COLO829 (cell line): ENCODE measurements at regions not wholly inside any gene's neighbourhood (a gene's known extent, or its start where the extent isn't known, plus 50 kb on each side); places are given as distances from the start of the nearest gene placed in this dataset.
"Not testable (repeated sequence)": the region's sequence is repeated elsewhere in the genome, so short reads cannot be mapped to it uniquely, and the experiment has no call there.

Source experiments
- DNase-seq: peaks from one replicate; pipeline ENCODE4 v3.0.0; 2012; ENCODE audit warnings: low spot score

- not testable (repeated sequence) for DNase-seq
These were observed 190.7 kb upstream of the VIPR2 start for GRCh38 chr7:159335181-159335926.

GRCh38 chr7:159332854-159333479 is 188.3 kb upstream of the VIPR2 start:
- DNase-seq = not testable (repeated sequence)

- no peak for DNase-seq
These were observed 186.8 kb upstream of the VIPR2 start for GRCh38 chr7:159331462-159331861.

- no peak for DNase-seq
These were observed 185.2 kb upstream of the VIPR2 start for GRCh38 chr7:159329818-159330378.

- no peak for DNase-seq
These were observed 183.4 kb upstream of the VIPR2 start for GRCh38 chr7:159328096-159328495.

- DNase-seq = no peak
These were observed 178.7 kb upstream of the VIPR2 start for GRCh38 chr7:159323359-159323758.

- no peak for DNase-seq
These were observed 176.6 kb upstream of the VIPR2 start for GRCh38 chr7:159321278-159321677.

GRCh38 chr7:159318682-159319351 is 174.2 kb upstream of the VIPR2 start:
- no peak for DNase-seq

- no peak for DNase-seq
These were observed 172.6 kb upstream of the VIPR2 start for GRCh38 chr7:159317294-159317693.

- DNase-seq = no peak
These were observed 166.5 kb upstream of the VIPR2 start for GRCh38 chr7:159311172-159311494.

GRCh38 chr7:159310457-159311171 is 165.9 kb upstream of the VIPR2 start:
- DNase-seq = no peak

GRCh38 chr7:159309214-159309613 is 164.5 kb upstream of the VIPR2 start:
- DNase-seq = not testable (repeated sequence)

- DNase-seq = no peak
These were observed 161.3 kb upstream of the VIPR2 start for GRCh38 chr7:159306012-159306411.

- DNase-seq = not testable (repeated sequence)
These were observed 160.5 kb upstream of the VIPR2 start for GRCh38 chr7:159305185-159305584.

- not testable (repeated sequence) for DNase-seq
These were observed 158.8 kb upstream of the VIPR2 start for GRCh38 chr7:159303510-159303909.

GRCh38 chr7:159296093-159296681 is 151.5 kb upstream of the VIPR2 start:
- DNase-seq = no peak

GRCh38 chr7:159286487-159286886 is 141.8 kb upstream of the VIPR2 start:
- DNase-seq = not testable (repeated sequence)

GRCh38 chr7:159281573-159281972 is 136.9 kb upstream of the VIPR2 start:
- DNase-seq = no peak

- no peak for DNase-seq
These were observed 135.3 kb upstream of the VIPR2 start for GRCh38 chr7:159280008-159280407.

- no peak for DNase-seq
These were observed 128.1 kb upstream of the VIPR2 start for GRCh38 chr7:159272739-159273138.

- DNase-seq = no peak
These were observed 127.1 kb upstream of the VIPR2 start for GRCh38 chr7:159271781-159272180.

GRCh38 chr7:159269745-159270144 is 125.1 kb upstream of the VIPR2 start:
- DNase-seq = no peak
